ENCODE measurements at regions not wholly inside any gene's neighbourhood (a gene's known extent, or its start where the extent isn't known, plus 50 kb on each side); places are given as distances from the start of the nearest gene placed in this dataset.

- Histone ChIP-seq H3K9me3 (no peaks in the 10 kb centered on the region), H3K4me1 (replicated peaks) (no peaks in the 10 kb centered on the region), H3K36me3 (no peaks in the 10 kb centered on the region), H3K4me3 (no peak overlapping the region), H3K27me3 (replicated peaks; ENCODE audit: insufficient read depth) (no peaks in the 10 kb centered on the region), H3K27ac (no peak overlapping the region)
- no peak for DNase-seq (ENCODE audit: low spot score)
- no peak for TF ChIP-seq CTCF (IDR thresholded peaks at IDR 0.05)
- no peak for TF ChIP-seq POLR2AphosphoS5 (IDR thresholded peaks at IDR 0.05)
- no peak for TF ChIP-seq POLR2A (IDR thresholded peaks at IDR 0.05)
- intact Hi-C loops (cut with DNase I), result no loop called here
- WGBS, result 67% methylated on average over 5 of the region's 5 CpGs
Measured at GRCh38 chr4:23038626-23039491, 346.1 kb downstream of the GBA3 start.

- no peaks in the 10 kb centered on the region for H3K4me1 ChIP-seq (replicated peaks)
- no peaks in the 10 kb centered on the region for H3K9me3 ChIP-seq
- H3K27ac ChIP-seq, result no peak overlapping the region
- no peaks in the 10 kb centered on the region for H3K36me3 ChIP-seq
- 85% methylated on average over 10 of the region's 10 CpGs for WGBS
- intact Hi-C loops (cut with DNase I), result no loop called here
- H3K4me3 ChIP-seq, result no peak overlapping the region
- no peak for DNase-seq (ENCODE audit: low spot score)
- no peaks in the 10 kb centered on the region for H3K27me3 ChIP-seq (replicated peaks; ENCODE audit: insufficient read depth)
- no peak for TF ChIP-seq POLR2A (IDR thresholded peaks at IDR 0.05)
- no peak for TF ChIP-seq CTCF (IDR thresholded peaks at IDR 0.05)
- TF ChIP-seq POLR2AphosphoS5 (IDR thresholded peaks at IDR 0.05), result no peak
Measured at GRCh38 chr4:23036921-23037495, 344.3 kb downstream of the GBA3 start.

- Histone ChIP-seq H3K27ac (no peak overlapping the region), H3K36me3 (no peaks in the 10 kb centered on the region), H3K4me1 (replicated peaks) (no peaks in the 10 kb centered on the region), H3K27me3 (replicated peaks; ENCODE audit: insufficient read depth) (no peaks in the 10 kb centered on the region), H3K9me3 (no peaks in the 10 kb centered on the region), H3K4me3 (no peak overlapping the region)
- no peak for DNase-seq (ENCODE audit: low spot score)
- TF ChIP-seq POLR2AphosphoS5 (IDR thresholded peaks at IDR 0.05) (no peak), CTCF (IDR thresholded peaks at IDR 0.05) (no peak), POLR2A (IDR thresholded peaks at IDR 0.05) (no peak)
- 64% methylated on average over 3 of the region's 3 CpGs for WGBS
- intact Hi-C loops (cut with DNase I), result no loop called here
Measured at GRCh38 chr4:23036503-23036902, 343.8 kb downstream of the GBA3 start.

GRCh38 chr4:23035521-23036056 lies 342.9 kb downstream of the GBA3 start:
- no peak overlapping the region for H3K4me3 ChIP-seq
- no peak for DNase-seq (ENCODE audit: low spot score)
- H3K4me1 ChIP-seq (replicated peaks), result no peaks in the 10 kb centered on the region
- intact Hi-C loops (cut with DNase I), result no loop called here
- H3K27me3 ChIP-seq (replicated peaks; ENCODE audit: insufficient read depth), result no peaks in the 10 kb centered on the region
- 87% methylated on average over 3 of the region's 3 CpGs for WGBS
- TF ChIP-seq CTCF (IDR thresholded peaks at IDR 0.05) (no peak), POLR2AphosphoS5 (IDR thresholded peaks at IDR 0.05) (no peak), POLR2A (IDR thresholded peaks at IDR 0.05) (no peak)
- H3K27ac ChIP-seq, result no peak overlapping the region
- no peaks in the 10 kb centered on the region for H3K36me3 ChIP-seq
- no peaks in the 10 kb centered on the region for H3K9me3 ChIP-seq

Data from prostate gland (tissue), 2 donors.